ENCODE measurements at regions not wholly inside any gene's neighbourhood (a gene's known extent, or its start where the extent isn't known, plus 50 kb on each side); places are given as distances from the start of the nearest gene placed in this dataset.

- H3K4me2 ChIP-seq (replicated peaks; ENCODE audit: extremely low read depth, low read length, poor library complexity, severe bottlenecking), result no peak overlapping the region
- no peak for TF ChIP-seq CTCF (IDR thresholded peaks at IDR 0.05)
- H3K4me3 ChIP-seq (replicated peaks in 1 of 3; ENCODE audit: low read depth in 2 of 3, low read length in 3 of 3), result no peak overlapping the region
- DNase-seq, result no peak
- no peaks in the 10 kb centered on the region for H3K36me3 ChIP-seq (replicated peaks in 1 of 2; ENCODE audit: control insufficient read depth in 1 of 2, insufficient read depth in 2 of 2, low read length in 2 of 2)
- H3K27me3 ChIP-seq (ENCODE audit: control insufficient read depth in 2 of 2, insufficient read depth in 2 of 2, low read length in 2 of 2), result no peaks in the 10 kb centered on the region
- Mint-ChIP-seq H3K4me3 (no peak overlapping the region), H3K36me3 (no peaks in the 10 kb centered on the region), H3K4me1 (no peaks in the 10 kb centered on the region), H3K27me3 (ENCODE audit: low read depth in 3 of 3) (peaks cover 0 to 2% (median 2%) of the 10 kb centered on the region in 3 donors), H3K27ac (no peak overlapping the region), H3K9me3 (peaks cover 0 to 2% (median 0%) of the 10 kb centered on the region in 7 donors)
- H4K20me1 ChIP-seq (ENCODE audit: insufficient read depth, low read length), result no peaks in the 10 kb centered on the region
- H3K4me1 ChIP-seq (ENCODE audit: control insufficient read depth in 1 of 2, insufficient read depth in 2 of 2, low read length in 2 of 2), result no peaks in the 10 kb centered on the region
- no peak overlapping the region for H3K9ac ChIP-seq (ENCODE audit: insufficient read depth, low read length, poor library complexity, severe bottlenecking)
- no peaks in the 10 kb centered on the region for H3K9me3 ChIP-seq (replicated peaks in 1 of 2; ENCODE audit: control insufficient read depth in 1 of 2, insufficient read depth in 1 of 2, low read length in 2 of 2)
- H3K27ac ChIP-seq (ENCODE audit: low read depth in 1 of 2, low read length in 2 of 2), result no peak overlapping the region
- no peaks in the 10 kb centered on the region for H3K79me2 ChIP-seq (ENCODE audit: insufficient read depth, low read length)
- intact Hi-C loops (cut with micrococcal nuclease), result no loop called here
- WGBS (ENCODE audit: insufficient coverage), result no CpG with 5 or more reads among the region's 1 CpG
- no peak overlapping the region for H2AFZ ChIP-seq (ENCODE audit: insufficient read depth, low read depth, low read length, poor library complexity, severe bottlenecking)
Observed at GRCh38 chr18:73144030-73144429, 276.2 kb upstream of the NETO1 start.

GRCh38 chr18:73136134-73136533, 268.3 kb upstream of the NETO1 start:
- Mint-ChIP-seq H3K27ac (no peak overlapping the region), H3K9me3 (no peaks in the 10 kb centered on the region), H3K36me3 (no peaks in the 10 kb centered on the region), H3K4me3 (no peak overlapping the region), H3K4me1 (no peaks in the 10 kb centered on the region), H3K27me3 (ENCODE audit: low read depth in 3 of 3) (peaks cover 0 to 5% (median 0%) of the 10 kb centered on the region in 3 donors)
- intact Hi-C loops (cut with micrococcal nuclease), result no loop called here
- Histone ChIP-seq H3K9ac (ENCODE audit: insufficient read depth, low read length, poor library complexity, severe bottlenecking) (no peak overlapping the region), H2AFZ (ENCODE audit: insufficient read depth, low read depth, low read length, poor library complexity, severe bottlenecking) (no peak overlapping the region), H3K4me1 (ENCODE audit: control insufficient read depth in 1 of 2, insufficient read depth in 2 of 2, low read length in 2 of 2) (no peaks in the 10 kb centered on the region), H4K20me1 (ENCODE audit: insufficient read depth, low read length) (no peaks in the 10 kb centered on the region), H3K27ac (ENCODE audit: low read depth in 1 of 2, low read length in 2 of 2) (no peak overlapping the region), H3K9me3 (replicated peaks in 1 of 2; ENCODE audit: control insufficient read depth in 1 of 2, insufficient read depth in 1 of 2, low read length in 2 of 2) (no peaks in the 10 kb centered on the region), H3K4me2 (replicated peaks; ENCODE audit: extremely low read depth, low read length, poor library complexity, severe bottlenecking) (no peak overlapping the region), H3K79me2 (ENCODE audit: insufficient read depth, low read length) (no peaks in the 10 kb centered on the region), H3K36me3 (replicated peaks in 1 of 2; ENCODE audit: control insufficient read depth in 1 of 2, insufficient read depth in 2 of 2, low read length in 2 of 2) (no peaks in the 10 kb centered on the region), H3K27me3 (ENCODE audit: control insufficient read depth in 2 of 2, insufficient read depth in 2 of 2, low read length in 2 of 2) (no peaks in the 10 kb centered on the region), H3K4me3 (replicated peaks in 1 of 3; ENCODE audit: low read depth in 2 of 3, low read length in 3 of 3) (no peak overlapping the region)
- no peak for TF ChIP-seq CTCF (IDR thresholded peaks at IDR 0.05)
- WGBS (ENCODE audit: insufficient coverage), result no CpG with 5 or more reads among the region's 2 CpGs
- no peak for DNase-seq

Data from CD14-positive monocyte (primary cell).